Activated CD4-positive, alpha-beta T cell treated with anti-CD3 and anti-CD28 coated beads, Interleukin-10, Interleukin-2, amounts not matched to agents 100 ng/mL and 50 ng/mL, durations not matched to agents 16 hours and 8 hours (primary cell): ENCODE measurements at regions not wholly inside any gene's neighbourhood (a gene's known extent, or its start where the extent isn't known, plus 50 kb on each side); places are given as distances from the start of the nearest gene placed in this dataset.

Experiments used
- DNase-seq: peaks from one replicate; pipeline ENCODE4 v3.0.0-alpha.2; 2020

DNA sequence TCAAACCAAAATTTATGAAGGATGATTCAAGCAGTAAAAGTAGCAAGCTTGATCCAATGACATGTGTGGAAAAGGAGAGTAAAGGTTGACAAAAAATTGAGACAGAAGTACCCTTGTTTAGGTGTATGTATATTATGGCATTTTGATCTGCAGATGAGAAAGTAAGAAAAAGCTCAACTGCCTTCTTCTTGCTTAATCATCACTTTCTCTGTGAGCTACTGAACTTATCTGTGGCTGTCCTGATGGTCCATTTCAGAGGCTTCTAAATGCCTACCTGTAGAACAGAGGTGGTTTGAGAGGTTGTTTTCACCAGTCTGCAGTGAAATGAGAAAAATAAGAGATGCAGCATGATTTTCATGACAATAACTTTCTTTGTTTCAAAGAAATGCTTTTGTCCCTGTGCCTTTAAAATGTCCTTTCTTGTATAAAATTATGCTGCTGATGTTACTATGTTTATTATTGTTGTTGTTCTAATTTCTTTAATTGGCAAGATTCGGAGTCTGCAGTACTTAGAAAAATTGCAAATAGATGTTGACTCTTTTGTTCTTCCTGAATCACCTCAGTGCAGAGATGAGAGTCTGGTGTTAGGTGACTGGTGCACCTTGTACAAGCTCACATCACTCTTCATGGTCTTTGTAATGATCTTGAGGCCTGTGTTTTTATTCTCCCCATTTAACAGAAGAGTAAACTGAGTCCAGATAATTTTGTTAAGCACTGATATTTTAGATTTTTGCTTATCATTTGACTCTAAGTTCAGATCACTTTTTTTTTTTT lies 821.9 kb downstream of the VRK1 start:
- DNase-seq = no peak

DNA sequence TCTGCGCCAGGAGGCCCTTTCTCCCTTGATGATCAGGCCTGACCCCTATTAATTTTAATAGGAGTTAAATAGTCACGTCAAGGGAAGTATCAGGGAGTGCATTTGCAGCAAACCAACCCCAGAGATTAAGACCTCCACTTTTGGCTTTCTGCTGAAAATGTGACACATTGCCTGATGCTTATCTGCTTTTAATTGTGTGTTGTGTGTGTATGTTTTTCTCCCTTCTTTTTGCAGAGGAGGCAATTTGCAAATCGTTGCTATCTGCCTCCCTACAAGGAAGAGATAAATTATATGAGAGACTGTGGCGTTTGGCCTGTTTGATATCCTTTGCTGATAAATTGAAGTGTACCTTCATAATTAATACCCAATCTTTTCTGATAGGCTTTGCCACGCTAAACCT lies 822.9 kb downstream of the VRK1 start:
- no peak for DNase-seq

DNA sequence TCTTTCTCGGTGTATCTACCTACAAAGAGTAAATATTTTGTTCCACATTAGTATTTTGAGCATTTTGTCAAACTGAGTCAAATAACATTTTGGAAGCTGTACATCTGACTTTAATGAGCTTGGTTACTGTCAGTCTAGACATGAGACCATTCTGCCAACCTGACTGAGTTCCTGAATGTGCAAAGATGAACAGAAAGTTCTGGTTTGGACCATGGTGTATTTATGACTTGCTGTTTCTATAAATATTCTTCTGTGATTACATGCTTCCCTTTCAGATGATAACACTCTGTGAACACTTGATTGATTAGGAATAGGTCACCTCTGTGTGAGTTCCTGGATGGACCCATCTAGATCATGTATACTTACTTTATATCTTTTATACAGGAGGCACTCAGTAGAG lies 827.8 kb downstream of the VRK1 start:
- DNase-seq = no peak

DNA sequence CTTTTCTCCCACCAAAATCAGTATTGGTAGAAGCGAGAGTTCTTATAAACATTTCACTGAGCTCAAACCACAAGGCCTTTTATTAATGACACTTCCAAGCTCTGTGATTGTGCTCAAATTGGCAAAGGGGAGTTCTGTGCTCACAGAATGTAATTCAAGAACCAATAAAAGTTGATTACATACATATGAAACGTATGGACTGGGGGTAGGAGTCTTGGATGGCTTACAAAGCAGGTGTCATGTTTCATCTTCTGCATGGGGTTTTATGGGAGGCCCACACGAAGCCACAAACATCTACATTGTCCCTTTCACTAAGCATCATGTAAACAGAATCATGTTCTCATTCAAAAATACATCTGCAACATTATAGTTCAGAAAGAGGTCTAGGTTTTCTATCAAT lies 828.3 kb downstream of the VRK1 start:
- DNase-seq = no peak

DNA sequence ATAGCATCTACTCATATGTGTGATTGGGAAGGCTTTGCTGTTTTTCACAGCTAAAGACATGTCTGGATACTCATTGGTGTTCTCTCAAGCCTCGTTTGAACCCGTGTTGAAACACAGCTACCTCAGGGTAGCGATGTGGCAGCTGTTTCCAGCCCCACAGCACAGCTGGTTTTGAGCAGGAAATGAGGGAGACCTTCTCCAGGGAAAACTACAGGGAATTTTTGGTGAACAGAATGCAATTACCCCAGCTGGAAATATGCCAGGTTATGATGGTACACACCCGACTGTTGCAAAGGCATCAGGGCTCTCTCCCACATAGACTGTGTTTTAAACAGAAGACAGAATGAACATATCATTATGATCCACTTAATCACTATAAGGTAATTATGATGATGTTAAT lies 828.9 kb downstream of the VRK1 start:
- no peak for DNase-seq

DNA sequence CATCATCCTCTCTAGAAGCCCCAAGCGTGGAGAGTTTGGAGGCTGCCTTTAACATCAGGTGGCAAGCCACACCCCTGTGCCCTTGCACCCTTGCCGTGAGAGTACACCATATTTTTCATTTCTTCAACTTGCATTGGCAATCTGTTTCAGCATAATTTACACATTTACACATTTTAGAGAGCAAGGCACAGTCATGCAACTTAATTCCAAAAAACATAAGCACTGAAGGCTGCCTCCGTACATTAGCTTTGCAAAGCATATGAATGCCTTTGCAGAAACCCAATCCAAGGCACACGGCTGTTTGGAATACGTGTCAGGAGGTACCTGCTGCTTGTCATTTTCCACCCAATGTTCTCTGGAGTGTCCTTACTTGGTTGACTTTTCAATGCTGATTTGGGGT lies 833.1 kb downstream of the VRK1 start:
- DNase-seq = no peak

DNA sequence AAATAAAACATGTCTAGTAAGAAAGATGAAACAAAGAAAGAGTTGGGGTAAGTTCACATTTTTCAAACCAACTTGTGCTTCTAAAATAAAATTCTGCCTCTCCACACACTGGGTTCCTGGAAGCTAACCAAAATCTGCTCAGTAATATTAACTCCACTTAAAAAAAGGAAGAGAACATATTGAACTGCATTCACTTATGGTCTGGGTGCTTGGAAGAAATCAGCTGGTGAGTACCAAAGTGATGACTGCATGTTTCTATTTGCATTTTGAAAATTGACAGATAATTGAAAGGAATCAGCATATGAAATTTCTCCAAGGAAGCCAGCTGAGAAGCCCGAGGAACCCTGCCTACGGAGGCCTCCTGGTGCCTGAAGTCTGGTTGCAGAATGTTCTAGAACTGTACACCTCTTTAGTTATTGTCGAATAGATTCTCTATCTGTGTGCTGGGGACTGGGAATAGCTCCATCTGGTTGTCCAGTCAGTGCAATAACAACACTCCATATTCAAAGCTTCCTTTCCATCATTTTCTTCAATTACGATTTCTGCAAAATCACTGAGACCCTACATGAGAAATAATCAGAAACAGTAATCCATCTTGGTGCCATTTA lies 836.1 kb downstream of the VRK1 start:
- no peak for DNase-seq

DNA sequence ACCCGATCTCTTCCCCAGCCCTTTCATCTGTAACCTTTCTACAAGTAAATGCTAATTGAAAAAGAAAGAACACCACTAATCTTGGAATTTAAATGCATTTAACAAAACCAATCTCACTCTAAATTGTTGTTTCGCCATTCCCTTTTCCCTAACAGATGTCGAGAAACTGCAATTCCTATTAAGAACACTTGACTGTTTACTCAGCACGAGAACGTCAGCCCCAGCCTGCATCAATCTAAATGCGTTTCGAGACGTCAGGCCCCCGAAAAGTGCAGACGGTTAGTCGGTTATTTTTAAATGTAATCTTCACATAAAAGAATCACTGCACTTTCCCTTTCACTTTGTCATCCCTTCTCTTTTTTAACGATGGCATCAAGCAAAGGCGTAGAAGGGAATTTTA lies 837.6 kb downstream of the VRK1 start:
- peak; percentile 24 for DNase-seq

DNA sequence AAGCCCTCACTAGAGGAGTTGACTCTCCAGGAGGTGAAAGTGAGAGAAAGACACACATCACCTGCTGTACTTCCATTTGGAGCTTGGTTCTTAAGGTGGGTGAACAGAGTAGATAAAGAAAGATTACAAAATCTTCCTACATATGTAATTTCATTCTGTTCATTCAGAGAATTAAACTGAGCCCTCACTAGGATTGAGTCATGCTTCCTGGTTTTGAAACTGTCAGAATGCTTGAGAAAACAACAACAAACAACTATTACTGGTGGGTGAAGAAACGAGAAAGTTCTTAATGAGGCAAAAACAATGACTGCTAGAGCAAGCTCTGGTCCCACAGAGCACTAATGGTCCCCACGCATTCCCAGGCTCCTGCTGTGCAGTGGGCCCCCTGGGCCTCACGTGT lies 841.7 kb downstream of the VRK1 start:
- peak; percentile 36 for DNase-seq

DNA sequence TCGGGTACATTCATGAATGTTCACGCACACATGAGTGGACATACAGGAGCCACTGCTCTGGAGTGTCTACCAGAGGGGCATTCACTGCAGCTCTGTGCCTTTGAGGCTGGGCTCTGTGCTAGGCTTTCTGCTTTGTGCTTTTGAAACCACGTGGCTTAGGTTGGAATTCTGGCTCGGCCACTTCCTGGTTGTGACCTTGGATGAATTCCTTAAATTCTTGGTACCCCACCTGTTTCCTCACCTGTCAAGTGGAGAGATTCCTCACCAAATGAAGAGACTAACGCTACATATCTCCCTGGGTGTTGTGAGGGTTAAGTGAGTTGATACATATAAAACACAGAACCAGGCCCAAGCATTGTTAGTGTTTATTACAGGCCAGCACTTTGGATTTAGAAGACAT lies 842.8 kb downstream of the VRK1 start:
- no peak for DNase-seq

DNA sequence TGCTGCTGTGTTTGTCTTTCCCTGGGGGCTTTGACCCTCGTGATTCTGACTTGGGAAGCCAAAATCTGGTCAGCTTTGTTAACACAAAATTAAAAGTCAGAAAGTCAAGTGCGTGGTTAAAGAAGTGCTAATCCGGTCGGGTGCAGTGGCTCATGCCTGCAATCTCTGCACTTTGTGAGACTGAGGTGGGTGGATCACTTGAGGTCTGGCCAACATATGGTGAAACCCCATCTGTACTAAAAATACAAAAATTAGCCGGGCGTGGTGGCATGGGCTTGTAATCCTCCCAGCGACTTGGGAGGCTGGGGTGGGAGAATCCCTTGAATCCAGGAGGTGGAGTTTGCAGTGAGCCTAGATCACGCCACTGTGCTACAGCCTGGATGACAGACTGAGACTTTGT lies 844.6 kb downstream of the VRK1 start:
- DNase-seq = no peak

DNA sequence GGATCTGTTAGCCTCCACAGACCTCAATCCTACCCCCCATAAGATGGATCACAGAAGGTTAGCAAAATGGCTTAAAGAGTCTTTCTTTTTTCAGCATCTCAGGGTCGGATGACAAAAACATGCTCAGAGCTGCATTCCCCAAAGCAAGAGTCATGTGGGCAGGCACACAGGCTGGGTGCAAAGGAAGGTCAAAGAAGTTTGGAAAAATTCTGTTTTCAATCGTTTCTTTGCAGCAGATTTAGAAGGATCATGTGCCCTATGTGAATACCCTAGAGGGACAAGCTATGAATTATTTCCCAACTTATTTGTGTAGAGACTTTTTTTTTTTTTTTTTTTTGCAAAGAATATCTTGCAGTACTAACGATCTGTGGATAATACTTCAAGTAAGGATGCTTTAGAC lies 845.4 kb downstream of the VRK1 start:
- DNase-seq = no peak

DNA sequence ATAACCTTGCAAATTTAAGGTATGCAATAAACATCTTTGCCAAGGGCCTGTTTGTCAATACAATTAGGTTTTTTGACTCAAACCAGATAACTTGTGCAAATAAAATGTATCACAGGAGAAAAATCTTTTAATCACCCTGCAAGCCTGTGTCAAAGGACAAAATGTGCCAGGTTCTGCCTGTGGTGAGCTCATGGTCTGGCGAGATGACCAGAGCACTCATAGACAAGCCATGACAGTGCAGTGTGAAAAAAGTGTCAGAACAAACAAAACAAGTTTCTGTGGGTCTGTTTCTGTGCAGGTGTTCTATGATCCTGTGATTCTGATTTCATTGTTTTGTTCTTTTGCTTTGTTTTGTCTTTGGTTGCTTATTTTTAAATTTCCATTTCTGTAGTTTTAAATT lies 847.2 kb downstream of the VRK1 start:
- DNase-seq = no peak

DNA sequence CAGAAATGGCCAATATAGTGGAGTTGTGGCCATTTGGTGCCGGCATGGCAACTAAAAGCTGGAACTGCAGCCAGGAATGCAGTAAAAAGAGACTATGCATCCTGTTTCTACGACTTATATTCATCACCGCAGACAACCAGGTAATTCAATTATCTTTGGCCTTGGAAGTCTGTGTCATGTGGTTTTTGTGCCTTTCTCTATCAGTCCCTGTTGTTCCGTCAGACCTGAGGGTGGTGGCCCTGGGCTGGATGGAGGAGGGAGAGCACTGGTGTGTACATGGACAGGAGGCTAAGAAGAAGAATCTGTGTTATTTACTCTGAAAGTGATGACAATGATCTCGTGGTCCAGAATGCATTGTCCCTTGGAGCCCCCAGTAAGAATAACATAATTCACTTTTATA lies 852.6 kb downstream of the VRK1 start:
- no peak for DNase-seq

DNA sequence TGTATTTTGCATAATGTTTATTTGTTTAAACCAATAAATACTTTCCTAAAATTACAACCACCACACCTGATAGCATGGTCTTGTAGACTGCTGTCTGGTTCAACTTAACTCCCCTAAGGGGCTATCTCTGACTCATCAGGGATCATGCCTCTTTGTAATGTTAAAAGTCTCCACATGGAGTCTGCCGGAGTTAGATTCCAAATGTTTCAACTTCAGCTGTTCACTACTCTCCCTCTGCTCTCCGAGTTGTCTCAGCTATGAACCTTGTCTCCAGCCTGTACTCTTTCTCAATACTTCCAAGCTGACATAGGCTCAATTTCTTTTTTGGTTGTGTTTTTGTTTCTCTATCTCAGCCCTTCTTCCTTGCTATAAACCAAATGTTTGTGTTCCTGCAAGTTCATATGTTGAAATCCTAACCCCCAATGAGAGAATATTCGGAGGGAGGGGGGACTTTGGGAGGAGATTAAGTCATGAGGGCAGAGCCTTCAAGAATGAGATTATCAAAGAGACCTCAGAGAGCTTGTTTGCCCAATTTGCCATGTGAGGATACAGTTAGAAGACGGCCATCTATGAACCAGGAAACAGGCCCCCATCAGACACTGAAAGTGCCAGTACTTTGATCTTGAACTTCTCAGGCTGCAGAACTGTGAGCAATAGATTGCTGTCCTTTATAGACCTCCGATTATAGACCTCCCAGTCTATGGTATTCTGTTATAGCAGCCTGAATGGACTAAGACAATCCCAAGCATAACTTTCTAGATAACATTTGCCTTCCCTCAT lies 858.2 kb downstream of the VRK1 start:
- no peak for DNase-seq

DNA sequence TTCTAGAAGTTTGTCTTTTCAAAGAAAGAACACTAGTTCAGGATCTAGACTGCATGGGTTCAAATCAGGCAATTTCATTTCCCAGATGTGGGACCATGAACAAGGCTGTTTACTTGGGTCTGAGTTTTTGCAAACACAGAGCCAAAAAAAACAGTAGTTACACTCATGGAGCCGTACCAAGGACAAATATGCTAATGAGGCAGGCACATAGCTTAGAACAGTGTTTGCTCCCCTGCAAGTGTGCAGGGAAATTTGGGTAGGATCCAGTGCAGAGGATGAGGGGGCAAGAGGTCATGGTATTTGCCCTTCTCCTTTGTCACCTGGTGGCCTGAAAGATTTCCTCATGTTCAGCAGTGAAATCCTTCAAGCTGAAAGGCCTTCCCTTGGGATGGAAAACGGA lies 860.4 kb downstream of the VRK1 start:
- DNase-seq = no peak

DNA sequence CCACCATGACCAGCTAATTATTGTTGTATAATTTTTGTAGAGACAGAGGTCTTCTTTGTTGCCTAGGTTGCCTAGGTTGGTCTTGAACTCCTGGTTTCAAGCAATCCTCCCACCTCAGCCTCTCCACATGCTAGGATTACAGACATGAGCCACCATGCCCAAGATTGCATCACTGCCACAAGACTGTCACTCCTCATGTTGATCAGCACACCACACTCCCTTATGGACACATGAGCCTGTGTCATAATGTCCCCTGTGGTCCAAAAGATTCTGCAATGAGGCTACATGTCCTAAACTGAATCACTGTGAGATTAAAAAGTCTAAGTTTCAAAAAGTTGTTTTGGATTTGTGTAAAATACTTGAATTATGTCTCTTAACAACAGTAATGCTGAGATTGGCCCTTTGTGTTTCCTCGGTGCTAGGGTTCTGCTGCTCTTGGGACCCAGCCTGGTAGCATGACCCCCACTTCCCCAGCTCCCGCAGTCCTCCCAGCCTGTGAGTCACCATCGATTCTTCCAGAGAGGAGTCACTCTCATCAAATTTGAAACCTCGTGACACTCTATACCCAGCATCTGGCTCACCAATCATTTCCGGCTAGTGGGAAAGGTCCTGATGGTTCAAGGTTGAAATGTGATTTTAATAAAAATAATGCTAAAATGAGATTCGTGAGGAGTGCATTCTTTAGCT lies 890.9 kb downstream of the VRK1 start:
- DNase-seq = no peak

DNA sequence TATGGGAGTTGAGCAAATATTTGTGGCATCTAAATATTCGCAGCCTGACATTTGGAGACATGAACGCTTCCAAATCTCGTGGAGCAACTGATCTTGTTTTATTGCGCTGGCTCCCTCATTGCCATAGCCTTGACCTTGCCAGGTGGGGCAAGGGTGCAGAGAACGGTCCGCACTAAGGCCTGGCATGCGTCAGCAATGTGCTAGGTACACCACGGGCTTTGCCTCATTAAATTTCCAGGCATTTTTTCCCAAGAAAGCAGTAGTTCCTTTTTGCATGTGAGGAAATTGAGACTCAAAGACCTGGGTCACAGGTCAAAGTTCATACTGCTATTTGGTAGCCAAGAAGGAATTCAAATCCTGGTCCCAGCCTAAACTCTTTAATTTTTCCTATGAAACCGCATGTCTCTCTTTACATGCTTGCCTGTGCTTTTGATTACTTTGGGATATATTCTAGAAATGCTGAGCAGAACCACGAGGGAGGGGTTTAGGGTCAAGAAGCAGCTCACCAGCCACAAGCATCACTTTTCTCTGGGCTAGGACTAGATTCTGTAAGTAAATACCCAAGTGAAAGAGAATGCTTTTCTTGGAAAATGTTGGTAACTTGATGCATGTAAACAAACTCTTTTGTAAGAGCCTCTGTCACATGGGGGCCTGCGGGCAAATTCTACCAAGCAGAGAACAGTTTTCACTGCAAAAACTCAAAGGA lies 891.6 kb downstream of the VRK1 start:
- no peak for DNase-seq

DNA sequence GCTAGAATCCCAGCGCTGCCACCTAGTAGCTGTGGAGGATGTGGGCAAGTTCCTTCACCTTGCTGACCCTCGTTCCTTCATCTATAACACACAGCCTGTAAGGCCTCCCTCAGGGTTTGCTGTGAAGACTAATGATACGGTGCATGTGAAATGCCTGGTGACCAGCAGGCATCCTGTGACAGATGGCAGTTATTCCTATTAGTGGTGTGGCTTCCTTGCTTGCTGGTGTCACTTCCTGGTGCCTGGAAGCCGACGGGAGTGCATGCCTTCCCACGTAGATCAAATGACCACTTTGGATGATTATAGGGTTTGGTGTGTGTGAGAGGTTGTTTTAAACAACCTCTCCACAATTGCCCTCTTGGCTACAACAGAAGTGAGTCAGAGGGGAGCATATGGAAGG lies 894.9 kb downstream of the VRK1 start:
- no peak for DNase-seq

DNA sequence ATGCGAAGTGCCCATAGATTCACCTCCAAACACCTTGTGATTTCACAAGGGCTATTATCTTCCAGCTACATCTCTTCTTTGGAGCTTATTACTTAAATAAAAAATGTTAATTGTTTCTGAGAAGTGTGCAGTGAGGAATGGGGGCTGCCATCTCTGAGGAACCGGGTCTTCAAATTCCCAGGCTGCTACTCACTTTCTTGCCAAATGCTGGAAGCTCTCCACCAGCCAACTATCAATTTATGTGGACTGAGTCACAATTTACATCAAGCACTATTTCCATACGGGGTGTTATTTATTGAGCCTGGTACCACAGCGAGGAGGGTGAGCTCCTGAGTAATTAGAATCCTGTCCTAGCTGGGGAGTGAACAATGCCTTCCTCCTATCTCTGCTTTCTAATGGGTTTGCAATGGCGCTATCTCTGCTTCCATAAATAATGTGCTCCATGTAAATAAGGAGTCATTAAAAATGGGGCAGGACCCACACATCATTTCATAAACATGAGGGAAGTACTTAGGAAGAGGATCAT lies 898.3 kb downstream of the VRK1 start:
- DNase-seq = no peak

DNA sequence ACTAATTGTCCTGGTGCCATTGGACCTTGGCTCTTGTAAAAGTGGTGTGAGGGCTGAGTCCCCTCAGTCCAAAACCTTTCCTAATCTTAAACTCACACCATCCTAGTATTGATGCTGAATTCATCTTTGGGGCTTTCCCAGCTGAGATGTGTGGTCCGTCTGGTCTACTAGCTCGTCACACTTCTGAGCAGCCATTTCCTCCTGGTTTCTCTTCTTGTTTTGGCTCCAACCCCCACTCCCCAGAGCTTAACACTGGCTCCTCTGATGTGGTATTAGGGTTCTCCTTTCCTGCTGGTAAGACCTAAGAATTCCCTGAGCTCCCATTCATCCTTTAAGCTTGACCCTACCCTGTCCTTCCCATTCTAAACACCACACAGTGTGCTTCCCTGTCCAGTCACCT lies 900.6 kb downstream of the VRK1 start:
- DNase-seq = peak; percentile 61

DNA sequence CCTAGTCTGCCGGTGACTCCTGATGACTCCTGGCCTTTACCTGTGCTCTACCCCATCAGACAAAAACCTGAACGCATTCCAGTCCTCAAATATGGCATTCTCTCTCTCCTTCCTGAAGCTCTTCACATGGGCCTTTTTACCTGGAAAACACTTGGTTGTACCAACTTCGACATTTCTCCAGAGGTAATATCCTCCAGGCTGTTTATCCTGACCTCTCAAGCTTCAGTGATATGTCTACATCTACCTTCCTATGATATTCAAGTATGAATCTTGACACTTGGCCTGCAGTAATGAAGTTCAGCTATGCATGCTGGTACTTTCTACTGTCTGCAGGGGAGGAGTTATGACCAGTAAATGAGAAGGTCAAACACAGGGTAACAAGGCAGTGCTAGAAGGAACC lies 901.8 kb downstream of the VRK1 start:
- DNase-seq = no peak
